ENCODE measurements at regions not wholly inside any gene's neighbourhood (a gene's known extent, or its start where the extent isn't known, plus 50 kb on each side); places are given as distances from the start of the nearest gene placed in this dataset.

DNA sequence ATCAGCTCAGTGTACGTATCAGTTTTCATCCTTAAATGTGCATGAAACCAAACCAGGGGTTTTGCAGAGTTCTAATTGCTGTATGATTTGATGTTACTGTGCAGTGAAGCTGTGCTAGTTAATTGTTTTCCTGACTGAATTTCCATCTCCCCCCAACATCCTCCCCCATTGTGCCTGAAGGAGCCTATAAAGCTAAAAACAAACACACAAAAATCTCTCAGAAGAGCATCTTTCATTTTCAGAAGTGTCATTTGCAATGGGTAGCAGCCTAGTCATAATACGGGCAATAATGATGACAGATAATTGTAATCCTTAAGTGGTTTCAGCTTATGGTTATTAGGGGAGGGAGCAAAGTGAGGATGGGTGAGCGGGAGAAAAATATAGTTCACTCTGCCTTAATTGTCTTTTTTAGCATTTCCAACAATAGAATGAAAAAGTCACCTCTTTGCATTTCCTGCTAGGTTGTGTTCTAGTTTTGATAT, 207.9 kb upstream of the TBL1XR1 start:
- no TSS peak for BruUV-seq (replicated peaks)
- ATAC-seq (no peak), DNase-seq (ENCODE audit: low spot score) (no peak), FAIRE-seq (no peak)
- no peaks in the 10 kb centered on the region; a peak in 1 of 5 replicates for H3K27me3 ChIP-seq (ENCODE audit: control insufficient read depth in 1 of 2, insufficient read depth in 2 of 2, low read length in 2 of 2)
- no peak overlapping the region for H3K27ac ChIP-seq (ENCODE audit: extremely low read length, insufficient read depth, low read length)
- H3K9me3 ChIP-seq (ENCODE audit: low read length): no peaks in the 10 kb centered on the region
- in situ Hi-C loops (cut with HindIII; ENCODE audit: extremely low pct_ligation_motif_present, low pct_unique_long_range_greater_than_20kb): no loop called here
- CTCF ChIA-PET (ENCODE audit: low intra/inter-chr PET ratio, low total read pairs): no interaction called here
- H3K4me1 ChIP-seq (ENCODE audit: insufficient read depth, low read length): no peaks in the 10 kb centered on the region
- H4K20me1 ChIP-seq (ENCODE audit: insufficient read depth, low read length): no peaks in the 10 kb centered on the region
- intact Hi-C loops (cut with micrococcal nuclease; ENCODE audit: unreplicated experiment): no loop called here
- TF ChIP-seq, protein P1, sequence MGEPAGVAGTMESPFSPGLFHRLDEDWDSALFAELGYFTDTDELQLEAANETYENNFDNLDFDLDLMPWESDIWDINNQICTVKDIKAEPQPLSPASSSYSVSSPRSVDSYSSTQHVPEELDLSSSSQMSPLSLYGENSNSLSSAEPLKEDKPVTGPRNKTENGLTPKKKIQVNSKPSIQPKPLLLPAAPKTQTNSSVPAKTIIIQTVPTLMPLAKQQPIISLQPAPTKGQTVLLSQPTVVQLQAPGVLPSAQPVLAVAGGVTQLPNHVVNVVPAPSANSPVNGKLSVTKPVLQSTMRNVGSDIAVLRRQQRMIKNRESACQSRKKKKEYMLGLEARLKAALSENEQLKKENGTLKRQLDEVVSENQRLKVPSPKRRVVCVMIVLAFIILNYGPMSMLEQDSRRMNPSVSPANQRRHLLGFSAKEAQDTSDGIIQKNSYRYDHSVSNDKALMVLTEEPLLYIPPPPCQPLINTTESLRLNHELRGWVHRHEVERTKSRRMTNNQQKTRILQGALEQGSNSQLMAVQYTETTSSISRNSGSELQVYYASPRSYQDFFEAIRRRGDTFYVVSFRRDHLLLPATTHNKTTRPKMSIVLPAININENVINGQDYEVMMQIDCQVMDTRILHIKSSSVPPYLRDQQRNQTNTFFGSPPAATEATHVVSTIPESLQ (CRISPR knock-in tag; conservative IDR thresholded peaks at IDR 0.05): no peak
- TF ChIP-seq ZNF660 (CRISPR knock-in tag; IDR thresholded peaks at IDR 0.05; ENCODE audit: borderline replicate concordance, low read depth): no peak
- TF ChIP-seq, protein P2, sequence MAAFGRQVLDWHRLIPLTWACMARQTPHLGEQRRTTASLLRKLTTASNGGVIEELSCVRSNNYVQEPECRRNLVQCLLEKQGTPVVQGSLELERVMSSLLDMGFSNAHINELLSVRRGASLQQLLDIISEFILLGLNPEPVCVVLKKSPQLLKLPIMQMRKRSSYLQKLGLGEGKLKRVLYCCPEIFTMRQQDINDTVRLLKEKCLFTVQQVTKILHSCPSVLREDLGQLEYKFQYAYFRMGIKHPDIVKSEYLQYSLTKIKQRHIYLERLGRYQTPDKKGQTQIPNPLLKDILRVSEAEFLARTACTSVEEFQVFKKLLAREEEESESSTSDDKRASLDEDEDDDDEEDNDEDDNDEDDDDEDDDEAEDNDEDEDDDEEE (CRISPR knock-in tag; IDR thresholded peaks at IDR 0.05): no peak
- TF ChIP-seq, protein P3, sequence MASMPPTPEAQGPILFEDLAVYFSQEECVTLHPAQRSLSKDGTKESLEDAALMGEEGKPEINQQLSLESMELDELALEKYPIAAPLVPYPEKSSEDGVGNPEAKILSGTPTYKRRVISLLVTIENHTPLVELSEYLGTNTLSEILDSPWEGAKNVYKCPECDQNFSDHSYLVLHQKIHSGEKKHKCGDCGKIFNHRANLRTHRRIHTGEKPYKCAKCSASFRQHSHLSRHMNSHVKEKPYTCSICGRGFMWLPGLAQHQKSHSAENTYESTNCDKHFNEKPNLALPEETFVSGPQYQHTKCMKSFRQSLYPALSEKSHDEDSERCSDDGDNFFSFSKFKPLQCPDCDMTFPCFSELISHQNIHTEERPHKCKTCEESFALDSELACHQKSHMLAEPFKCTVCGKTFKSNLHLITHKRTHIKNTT (CRISPR knock-in tag; IDR thresholded peaks at IDR 0.05): no peak
- TF ChIP-seq ZNF124 (CRISPR knock-in tag; IDR thresholded peaks at IDR 0.05): no peak
- TF ChIP-seq, protein P4, sequence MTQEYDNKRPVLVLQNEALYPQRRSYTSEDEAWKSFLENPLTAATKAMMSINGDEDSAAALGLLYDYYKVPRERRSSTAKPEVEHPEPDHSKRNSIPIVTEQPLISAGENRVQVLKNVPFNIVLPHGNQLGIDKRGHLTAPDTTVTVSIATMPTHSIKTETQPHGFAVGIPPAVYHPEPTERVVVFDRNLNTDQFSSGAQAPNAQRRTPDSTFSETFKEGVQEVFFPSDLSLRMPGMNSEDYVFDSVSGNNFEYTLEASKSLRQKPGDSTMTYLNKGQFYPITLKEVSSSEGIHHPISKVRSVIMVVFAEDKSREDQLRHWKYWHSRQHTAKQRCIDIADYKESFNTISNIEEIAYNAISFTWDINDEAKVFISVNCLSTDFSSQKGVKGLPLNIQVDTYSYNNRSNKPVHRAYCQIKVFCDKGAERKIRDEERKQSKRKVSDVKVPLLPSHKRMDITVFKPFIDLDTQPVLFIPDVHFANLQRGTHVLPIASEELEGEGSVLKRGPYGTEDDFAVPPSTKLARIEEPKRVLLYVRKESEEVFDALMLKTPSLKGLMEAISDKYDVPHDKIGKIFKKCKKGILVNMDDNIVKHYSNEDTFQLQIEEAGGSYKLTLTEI (CRISPR knock-in tag; conservative IDR thresholded peaks at IDR 0.05): no peak
- no peak for TF ChIP-seq ZMYM3 (CRISPR knock-in tag; IDR thresholded peaks at IDR 0.05)
- TF ChIP-seq, protein P5, sequence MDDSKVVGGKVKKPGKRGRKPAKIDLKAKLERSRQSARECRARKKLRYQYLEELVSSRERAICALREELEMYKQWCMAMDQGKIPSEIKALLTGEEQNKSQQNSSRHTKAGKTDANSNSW (CRISPR knock-in tag; IDR thresholded peaks at IDR 0.05; ENCODE audit: borderline replicate concordance): no peak
- no peak for TF ChIP-seq MBNL3 (CRISPR knock-in tag; conservative IDR thresholded peaks at IDR 0.05)
- TF ChIP-seq RFXANK (CRISPR knock-in tag; IDR thresholded peaks at IDR 0.05): no peak
- TF ChIP-seq ARHGAP35 (CRISPR knock-in tag; IDR thresholded peaks at IDR 0.05; ENCODE audit: borderline replicate concordance): no peak
- no peak for TF ChIP-seq STAT5B (CRISPR knock-in tag; IDR thresholded peaks at IDR 0.05)
- TF ChIP-seq ATM (IDR thresholded peaks at IDR 0.05; ENCODE audit: borderline replicate concordance): no peak
- no peak for TF ChIP-seq BRCA1 (CRISPR knock-in tag; IDR thresholded peaks at IDR 0.05)
- TF ChIP-seq ZNF468 (CRISPR knock-in tag; IDR thresholded peaks at IDR 0.05): no peak
- no peak overlapping the region for H3K9ac ChIP-seq (ENCODE audit: insufficient read depth, low read depth, low read length)
- H3K36me3 ChIP-seq (replicated peaks in 1 of 2; ENCODE audit: control insufficient read depth in 1 of 2, insufficient read depth in 2 of 2, low read length in 2 of 2): no peaks in the 10 kb centered on the region
- H3K4me3 ChIP-seq (replicated peaks in 1 of 3; ENCODE audit: insufficient read depth in 1 of 3, low read depth in 2 of 3, low read length in 3 of 3): no peak overlapping the region
- H3K79me2 ChIP-seq (ENCODE audit: insufficient read depth, low read length): no peaks in the 10 kb centered on the region
- no peak overlapping the region for H2AFZ ChIP-seq (ENCODE audit: low read length)
- no peak overlapping the region for H3K4me2 ChIP-seq (ENCODE audit: low read depth, low read length)
- 41% methylated on average over 3 of the region's 3 CpGs for WGBS (ENCODE audit: low lambda C conversion rate)
- POLR2A ChIA-PET: no interaction called here
